ENCODE measurements at regions not wholly inside any gene's neighbourhood (a gene's known extent, or its start where the extent isn't known, plus 50 kb on each side); places are given as distances from the start of the nearest gene placed in this dataset.
A peak's percentile ranks its signal among the peaks of the same experiment; 100 is the strongest.
"Not testable (repeated sequence)": the region's sequence is repeated elsewhere in the genome, so short reads cannot be mapped to it uniquely, and the experiment has no call there.

DNA sequence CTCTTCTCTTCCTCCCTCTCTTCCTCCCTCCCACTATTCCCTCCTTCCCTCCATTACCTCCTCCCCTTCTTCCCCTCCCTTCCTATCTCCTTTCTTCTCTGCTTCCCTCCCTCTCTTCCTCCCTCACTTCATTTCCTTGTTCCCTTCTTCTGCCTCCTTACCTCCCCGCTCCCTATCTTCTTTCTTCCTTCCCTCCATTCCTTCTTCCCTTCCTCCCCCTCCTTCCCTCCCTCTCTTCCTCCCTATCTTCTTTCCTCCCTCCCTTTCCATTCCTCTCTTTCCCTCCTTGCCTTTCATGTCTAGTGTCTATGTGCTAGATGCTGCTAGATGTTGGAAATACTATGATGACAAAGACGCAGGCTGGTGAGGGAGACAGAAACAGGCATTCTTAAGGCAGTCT, 246.0 kb downstream of the TDRD15 start:
- H3K4me3 ChIP-seq: no peak overlapping the region
- no peaks in the 10 kb centered on the region for H3K27me3 ChIP-seq
- intact Hi-C loops (cut with DNase I): no loop called here
- no peaks in the 10 kb centered on the region for H3K36me3 ChIP-seq
- ATAC-seq (no peak), DNase-seq (no peak), FAIRE-seq (no peak)
- H3K27ac ChIP-seq: no peak overlapping the region
- TF ChIP-seq, protein P1, sequence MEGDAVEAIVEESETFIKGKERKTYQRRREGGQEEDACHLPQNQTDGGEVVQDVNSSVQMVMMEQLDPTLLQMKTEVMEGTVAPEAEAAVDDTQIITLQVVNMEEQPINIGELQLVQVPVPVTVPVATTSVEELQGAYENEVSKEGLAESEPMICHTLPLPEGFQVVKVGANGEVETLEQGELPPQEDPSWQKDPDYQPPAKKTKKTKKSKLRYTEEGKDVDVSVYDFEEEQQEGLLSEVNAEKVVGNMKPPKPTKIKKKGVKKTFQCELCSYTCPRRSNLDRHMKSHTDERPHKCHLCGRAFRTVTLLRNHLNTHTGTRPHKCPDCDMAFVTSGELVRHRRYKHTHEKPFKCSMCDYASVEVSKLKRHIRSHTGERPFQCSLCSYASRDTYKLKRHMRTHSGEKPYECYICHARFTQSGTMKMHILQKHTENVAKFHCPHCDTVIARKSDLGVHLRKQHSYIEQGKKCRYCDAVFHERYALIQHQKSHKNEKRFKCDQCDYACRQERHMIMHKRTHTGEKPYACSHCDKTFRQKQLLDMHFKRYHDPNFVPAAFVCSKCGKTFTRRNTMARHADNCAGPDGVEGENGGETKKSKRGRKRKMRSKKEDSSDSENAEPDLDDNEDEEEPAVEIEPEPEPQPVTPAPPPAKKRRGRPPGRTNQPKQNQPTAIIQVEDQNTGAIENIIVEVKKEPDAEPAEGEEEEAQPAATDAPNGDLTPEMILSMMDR (IDR thresholded peaks at IDR 0.05): no peak
- 71 to 82% methylated on average over 2 of the region's 2 CpGs for WGBS, 2 donors
- no peaks in the 10 kb centered on the region for H3K9me3 ChIP-seq
- H3K4me1 ChIP-seq: no peaks in the 10 kb centered on the region

DNA sequence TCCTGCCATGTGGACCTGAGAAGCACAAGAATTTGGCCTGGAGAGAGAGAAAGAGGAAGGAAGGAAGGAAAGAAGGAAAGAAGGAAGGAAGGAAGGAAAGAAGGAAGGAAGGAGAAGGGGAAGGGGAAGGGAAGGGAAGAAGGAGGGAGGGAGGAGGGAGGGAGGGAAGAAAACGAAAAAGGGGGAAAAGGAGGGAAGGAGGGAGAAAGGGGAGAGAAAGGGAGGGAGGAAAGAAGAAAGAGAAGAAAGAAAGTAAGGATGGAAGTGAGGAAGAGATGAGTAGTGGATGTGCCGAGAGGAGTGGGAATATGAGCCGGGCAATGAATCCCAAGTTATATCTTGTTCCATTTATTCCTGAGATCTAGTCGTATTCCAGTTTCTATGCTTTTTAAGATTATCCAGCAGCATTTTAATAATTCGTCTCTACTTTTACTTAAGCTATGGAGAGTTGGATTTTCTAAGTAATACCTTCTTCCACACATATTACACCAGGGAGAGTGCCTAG, 247.8 kb downstream of the TDRD15 start:
- DNase-seq: no peak
- H3K4me1 ChIP-seq: no peaks in the 10 kb centered on the region
- H3K9me3 ChIP-seq: no peaks in the 10 kb centered on the region
- no peak for ATAC-seq
- FAIRE-seq: no peak
- H3K27ac ChIP-seq: no peak overlapping the region
- WGBS, 2 donors: 64 to 68% methylated on average over 5 of the region's 5 CpGs
- no peaks in the 10 kb centered on the region for H3K27me3 ChIP-seq
- intact Hi-C loops (cut with DNase I): no loop called here
- H3K36me3 ChIP-seq: no peaks in the 10 kb centered on the region
- TF ChIP-seq, protein P1 (IDR thresholded peaks at IDR 0.05): no peak
- no peak overlapping the region for H3K4me3 ChIP-seq

DNA sequence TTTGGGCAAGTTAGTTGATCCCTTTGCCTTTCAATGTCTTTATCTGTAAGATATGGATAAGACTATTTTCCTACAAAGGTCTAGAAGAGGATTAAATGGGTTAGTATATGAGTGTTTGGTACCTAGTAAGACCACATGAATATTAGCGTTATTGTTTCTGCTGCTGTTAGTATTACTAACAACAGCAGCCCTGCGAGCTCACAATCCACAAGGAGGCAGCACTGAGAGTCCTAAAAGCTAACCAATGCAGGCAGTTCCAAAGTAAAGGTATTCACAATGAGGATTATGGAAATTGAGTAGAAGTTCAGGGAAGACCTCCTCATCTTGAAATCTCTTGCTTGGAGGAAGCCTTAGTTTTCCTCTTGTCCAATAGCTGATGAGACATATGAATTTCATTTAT, 248.9 kb downstream of the TDRD15 start:
- no peak for FAIRE-seq
- Histone ChIP-seq H3K9me3 (no peaks in the 10 kb centered on the region), H3K27me3 (no peaks in the 10 kb centered on the region), H3K4me1 (no peaks in the 10 kb centered on the region), H3K4me3 (no peak overlapping the region), H3K27ac (no peak overlapping the region), H3K36me3 (no peaks in the 10 kb centered on the region)
- TF ChIP-seq, protein P1 (IDR thresholded peaks at IDR 0.05): peak in 1 of 4 donors; percentile 6
- WGBS, 2 donors: 59 to 60% methylated on average over 2 of the region's 2 CpGs
- ATAC-seq: no peak
- intact Hi-C loops (cut with DNase I): no loop called here
- DNase-seq: no peak

DNA sequence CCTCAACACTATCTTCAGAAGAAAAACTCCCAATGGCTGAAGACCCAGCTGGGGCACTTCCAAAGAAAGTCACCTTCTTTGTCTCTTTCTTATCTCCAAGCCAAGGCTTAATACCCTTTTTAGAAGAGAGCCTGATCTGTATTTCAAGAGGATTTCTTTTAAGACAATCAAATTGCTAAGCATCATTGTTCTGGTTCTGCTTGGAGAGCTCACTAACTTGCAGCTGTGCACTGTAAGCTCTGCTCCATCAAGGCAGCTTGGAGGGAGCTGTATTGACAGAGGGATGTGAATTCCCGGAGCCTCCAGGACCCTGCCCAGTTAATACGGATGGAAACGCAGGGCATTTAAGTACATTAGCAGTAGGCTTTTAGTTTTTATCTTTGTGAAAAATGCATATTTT, 253.1 kb downstream of the TDRD15 start:
- TF ChIP-seq, protein P1 (IDR thresholded peaks at IDR 0.05): no peak
- 59 to 65% methylated on average over 3 of the region's 3 CpGs for WGBS, 2 donors
- no peaks in the 10 kb centered on the region for H3K27me3 ChIP-seq
- DNase-seq (no peak), FAIRE-seq (no peak), ATAC-seq (no peak)
- H3K4me3 ChIP-seq: no peak overlapping the region
- no peaks in the 10 kb centered on the region for H3K36me3 ChIP-seq
- H3K4me1 ChIP-seq: no peaks in the 10 kb centered on the region
- no peak overlapping the region for H3K27ac ChIP-seq
- intact Hi-C loops (cut with DNase I): no loop called here
- no peaks in the 10 kb centered on the region for H3K9me3 ChIP-seq

DNA sequence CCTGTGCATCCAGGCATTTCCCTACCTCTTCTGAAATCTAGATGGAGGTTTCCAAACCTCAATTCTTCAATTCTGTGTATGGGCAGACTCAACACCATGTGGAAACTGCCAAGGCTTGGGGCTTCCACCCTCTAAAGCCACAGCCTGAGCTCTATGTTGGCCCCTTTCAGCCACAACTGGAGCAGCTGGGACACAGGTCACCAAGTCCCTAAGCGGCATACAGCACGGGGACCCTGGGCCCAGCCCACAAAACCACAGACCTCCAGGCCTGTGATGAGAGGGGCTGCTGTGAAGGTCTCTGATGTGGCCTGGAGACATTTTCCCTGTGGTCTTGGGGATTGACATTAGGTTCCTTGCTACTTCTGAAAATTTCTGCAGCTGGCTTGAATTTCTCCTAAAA, 255.4 kb downstream of the TDRD15 start:
- Histone ChIP-seq H3K36me3 (no peaks in the 10 kb centered on the region), H3K27ac (no peak overlapping the region), H3K27me3 (no peaks in the 10 kb centered on the region), H3K4me1 (no peaks in the 10 kb centered on the region), H3K9me3 (no peaks in the 10 kb centered on the region), H3K4me3 (no peak overlapping the region)
- ATAC-seq (no peak), FAIRE-seq (no peak), DNase-seq (no peak)
- intact Hi-C loops (cut with DNase I): no loop called here
- TF ChIP-seq, protein P1 (IDR thresholded peaks at IDR 0.05): no peak
- 82 to 87% methylated on average over 2 of the region's 2 CpGs for WGBS, 2 donors

DNA sequence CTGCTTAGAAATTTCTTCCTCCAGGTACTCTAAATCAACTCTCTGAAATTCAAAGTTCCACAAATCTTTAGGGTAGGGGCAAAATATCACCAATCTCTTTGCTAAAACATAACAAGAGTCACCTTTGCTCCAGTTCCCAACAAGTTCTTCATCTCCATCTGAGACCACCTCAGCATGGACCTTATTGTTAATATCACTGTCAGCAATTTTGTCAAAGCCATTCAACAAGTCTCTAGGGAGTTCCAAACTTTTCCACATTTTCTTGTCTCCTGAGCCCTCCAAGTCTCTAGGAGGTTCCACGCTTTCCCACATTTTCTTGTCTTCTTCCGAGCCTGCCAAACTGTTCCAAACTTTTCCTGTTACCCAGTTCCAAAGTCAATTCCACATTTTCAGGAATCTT, 255.9 kb downstream of the TDRD15 start:
- H3K27ac ChIP-seq; ATAC-seq; H3K9me3 ChIP-seq; intact Hi-C loops (cut with DNase I); H3K4me3 ChIP-seq; H3K4me1 ChIP-seq; FAIRE-seq; H3K36me3 ChIP-seq; H3K27me3 ChIP-seq; DNase-seq: not testable (repeated sequence)
- WGBS, 2 donors: 62 to 72% methylated on average over 2 of the region's 2 CpGs

Data from pancreas (tissue), 10 donors.